ENCODE measurements at regions not wholly inside any gene's neighbourhood (a gene's known extent, or its start where the extent isn't known, plus 50 kb on each side); places are given as distances from the start of the nearest gene placed in this dataset.

DNA sequence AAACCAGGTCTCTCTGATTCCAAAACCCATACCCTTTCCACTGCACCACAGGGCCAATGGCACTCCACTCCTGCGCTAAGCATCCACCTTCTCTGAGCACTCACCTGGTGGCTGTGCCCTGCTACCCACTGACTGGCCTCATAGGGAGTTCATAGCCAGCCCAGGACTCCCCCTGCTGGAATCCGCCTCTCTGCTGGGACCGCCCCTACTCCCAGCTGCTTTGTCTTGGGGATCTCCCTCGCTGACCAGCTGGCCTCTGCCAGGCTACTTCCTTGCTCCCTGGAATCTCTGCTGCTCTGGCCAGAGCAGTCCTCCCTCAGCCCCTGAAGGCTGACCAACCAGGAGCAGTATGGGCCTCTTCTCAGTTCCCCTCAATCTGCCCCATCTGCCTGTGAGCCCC, 129.7 kb downstream of the FAXC start:
- TF ChIP-seq, protein P1, sequence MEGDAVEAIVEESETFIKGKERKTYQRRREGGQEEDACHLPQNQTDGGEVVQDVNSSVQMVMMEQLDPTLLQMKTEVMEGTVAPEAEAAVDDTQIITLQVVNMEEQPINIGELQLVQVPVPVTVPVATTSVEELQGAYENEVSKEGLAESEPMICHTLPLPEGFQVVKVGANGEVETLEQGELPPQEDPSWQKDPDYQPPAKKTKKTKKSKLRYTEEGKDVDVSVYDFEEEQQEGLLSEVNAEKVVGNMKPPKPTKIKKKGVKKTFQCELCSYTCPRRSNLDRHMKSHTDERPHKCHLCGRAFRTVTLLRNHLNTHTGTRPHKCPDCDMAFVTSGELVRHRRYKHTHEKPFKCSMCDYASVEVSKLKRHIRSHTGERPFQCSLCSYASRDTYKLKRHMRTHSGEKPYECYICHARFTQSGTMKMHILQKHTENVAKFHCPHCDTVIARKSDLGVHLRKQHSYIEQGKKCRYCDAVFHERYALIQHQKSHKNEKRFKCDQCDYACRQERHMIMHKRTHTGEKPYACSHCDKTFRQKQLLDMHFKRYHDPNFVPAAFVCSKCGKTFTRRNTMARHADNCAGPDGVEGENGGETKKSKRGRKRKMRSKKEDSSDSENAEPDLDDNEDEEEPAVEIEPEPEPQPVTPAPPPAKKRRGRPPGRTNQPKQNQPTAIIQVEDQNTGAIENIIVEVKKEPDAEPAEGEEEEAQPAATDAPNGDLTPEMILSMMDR (IDR thresholded peaks at IDR 0.05; ENCODE audit: insufficient read depth, low read length, severe bottlenecking): peak; percentile 67
- Histone ChIP-seq H3K36me3 (ENCODE audit: control insufficient read depth, insufficient read depth, low read length) (no peaks in the 10 kb centered on the region), H3K27me3 (ENCODE audit: control insufficient read depth, insufficient read depth, low read length) (peaks cover 1% of the 10 kb centered on the region), H3K4me3 (ENCODE audit: low read depth, low read length) (no peak overlapping the region)
- FAIRE-seq (no peak), DNase-seq (ENCODE audit: low read depth) (peak; percentile 30)

DNA sequence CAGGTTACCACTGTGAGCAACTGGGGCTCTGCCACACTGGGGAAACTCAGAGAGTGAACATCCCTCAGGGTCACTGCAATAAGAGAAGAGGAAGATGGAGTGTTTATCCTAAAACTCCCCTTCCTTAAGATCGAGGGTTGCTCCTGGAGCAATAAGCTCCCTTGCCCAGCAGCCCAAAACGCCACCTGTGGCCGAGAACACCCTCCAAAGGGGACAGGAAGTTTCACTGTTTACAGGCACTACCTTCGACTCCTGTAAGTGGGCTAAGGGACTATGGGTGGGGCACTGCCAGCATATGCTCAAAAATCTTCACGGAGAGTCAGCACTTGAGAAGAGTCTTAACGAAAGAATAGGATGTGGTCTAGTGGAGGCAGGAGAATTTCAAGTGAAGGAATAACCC, 132.5 kb downstream of the FAXC start:
- H3K36me3 ChIP-seq (ENCODE audit: control insufficient read depth, insufficient read depth, low read length): no peaks in the 10 kb centered on the region
- FAIRE-seq (no peak), DNase-seq (ENCODE audit: low read depth) (no peak)
- TF ChIP-seq, protein P1 (IDR thresholded peaks at IDR 0.05; ENCODE audit: insufficient read depth, low read length, severe bottlenecking): no peak
- H3K4me3 ChIP-seq (ENCODE audit: low read depth, low read length): no peak overlapping the region
- H3K27me3 ChIP-seq (ENCODE audit: control insufficient read depth, insufficient read depth, low read length): peaks cover 1% of the 10 kb centered on the region

- no peaks in the 10 kb centered on the region for H3K36me3 ChIP-seq (ENCODE audit: control insufficient read depth, insufficient read depth, low read length)
- TF ChIP-seq, protein P1 (IDR thresholded peaks at IDR 0.05; ENCODE audit: insufficient read depth, low read length, severe bottlenecking): no peak
- FAIRE-seq (no peak), DNase-seq (ENCODE audit: low read depth) (peak; percentile 22)
- H3K4me3 ChIP-seq (ENCODE audit: low read depth, low read length): no peak overlapping the region
- H3K27me3 ChIP-seq (ENCODE audit: control insufficient read depth, insufficient read depth, low read length): no peaks in the 10 kb centered on the region
Measured at GRCh38 chr6:99195986-99196655, 153.4 kb downstream of the FAXC start.

GRCh38 chr6:99192561-99192960, 156.9 kb downstream of the FAXC start:
- Histone ChIP-seq H3K36me3 (ENCODE audit: control insufficient read depth, insufficient read depth, low read length) (no peaks in the 10 kb centered on the region), H3K27me3 (ENCODE audit: control insufficient read depth, insufficient read depth, low read length) (no peaks in the 10 kb centered on the region), H3K4me3 (ENCODE audit: low read depth, low read length) (no peak overlapping the region)
- TF ChIP-seq, protein P1 (IDR thresholded peaks at IDR 0.05; ENCODE audit: insufficient read depth, low read length, severe bottlenecking): no peak
- DNase-seq (ENCODE audit: low read depth) (peak; percentile 63), FAIRE-seq (peak; percentile 96)

- Histone ChIP-seq H3K36me3 (ENCODE audit: control insufficient read depth, insufficient read depth, low read length) (no peaks in the 10 kb centered on the region), H3K4me3 (ENCODE audit: low read depth, low read length) (no peak overlapping the region), H3K27me3 (ENCODE audit: control insufficient read depth, insufficient read depth, low read length) (no peaks in the 10 kb centered on the region)
- peak; percentile 23 for FAIRE-seq
- TF ChIP-seq, protein P1 (IDR thresholded peaks at IDR 0.05; ENCODE audit: insufficient read depth, low read length, severe bottlenecking): no peak
- no peak for DNase-seq (ENCODE audit: low read depth)
Measured at GRCh38 chr6:99189823-99190721, 159.4 kb downstream of the FAXC start.
